ENCODE measurements at regions not wholly inside any gene's neighbourhood (a gene's known extent, or its start where the extent isn't known, plus 50 kb on each side); places are given as distances from the start of the nearest gene placed in this dataset.

GRCh38 chr5:101829255-101829654 is 466.8 kb downstream of the SLCO4C1 start:
- Mint-ChIP-seq H3K27me3 (no peaks in the 10 kb centered on the region), H3K27ac (no peak overlapping the region), H3K4me3 (no peak overlapping the region), H3K4me1 (ENCODE audit: low read depth) (no peaks in the 10 kb centered on the region), H3K9me3 (peaks cover 9% of the 10 kb centered on the region), H3K36me3 (ENCODE audit: low read depth) (no peaks in the 10 kb centered on the region)
- no peak for TF ChIP-seq CTCF (IDR thresholded peaks at IDR 0.05)
- POLR2A ChIA-PET, result no interaction called here
- CTCF ChIA-PET, result no interaction called here
- intact Hi-C loops (cut with micrococcal nuclease), result no loop called here
- DNase-seq, result no peak
- no peak for ATAC-seq

- Mint-ChIP-seq H3K4me1 (ENCODE audit: low read depth) (no peaks in the 10 kb centered on the region), H3K27me3 (no peaks in the 10 kb centered on the region), H3K9me3 (no peaks in the 10 kb centered on the region), H3K27ac (no peak overlapping the region), H3K36me3 (ENCODE audit: low read depth) (no peaks in the 10 kb centered on the region), H3K4me3 (no peak overlapping the region)
- no peak for TF ChIP-seq CTCF (IDR thresholded peaks at IDR 0.05)
- intact Hi-C loops (cut with micrococcal nuclease), result no loop called here
- ChIA-PET CTCF (interaction anchor here (0.9 kb wide), 1 partner anchor 133 kb away, joined by 3 read pairs; no protein-coding TSS in a partner anchor), POLR2A (no interaction called here)
- DNase-seq, result no peak
- ATAC-seq, result no peak
These were observed 484.6 kb downstream of the SLCO4C1 start for GRCh38 chr5:101811466-101811865.

- intact Hi-C loops (cut with micrococcal nuclease), result no loop called here
- no peak overlapping the region for H3K27ac Mint-ChIP-seq
- TF ChIP-seq CTCF (IDR thresholded peaks at IDR 0.05), result no peak
- H3K4me1 Mint-ChIP-seq (ENCODE audit: low read depth), result no peaks in the 10 kb centered on the region
- no peaks in the 10 kb centered on the region for H3K9me3 Mint-ChIP-seq
- no peak overlapping the region for H3K4me3 Mint-ChIP-seq
- no peak for ATAC-seq
- DNase-seq, result no peak
- no peaks in the 10 kb centered on the region for H3K27me3 Mint-ChIP-seq
- H3K36me3 Mint-ChIP-seq (ENCODE audit: low read depth), result no peaks in the 10 kb centered on the region
- CTCF ChIA-PET, result no interaction called here
- POLR2A ChIA-PET, result no interaction called here
These were observed 489.7 kb downstream of the SLCO4C1 start for GRCh38 chr5:101806410-101806809.

GRCh38 chr5:101796427-101796826 is 499.7 kb downstream of the SLCO4C1 start:
- CTCF ChIA-PET, result no interaction called here
- Mint-ChIP-seq H3K4me1 (ENCODE audit: low read depth) (no peaks in the 10 kb centered on the region), H3K27me3 (no peaks in the 10 kb centered on the region), H3K9me3 (no peaks in the 10 kb centered on the region), H3K36me3 (ENCODE audit: low read depth) (no peaks in the 10 kb centered on the region), H3K27ac (no peak overlapping the region), H3K4me3 (no peak overlapping the region)
- intact Hi-C loops (cut with micrococcal nuclease), result no loop called here
- ATAC-seq (no peak), DNase-seq (no peak)
- TF ChIP-seq CTCF (IDR thresholded peaks at IDR 0.05), result no peak
- POLR2A ChIA-PET, result no interaction called here

- ATAC-seq (no peak), DNase-seq (no peak)
- H3K36me3 Mint-ChIP-seq (ENCODE audit: low read depth), result no peaks in the 10 kb centered on the region
- POLR2A ChIA-PET, result no interaction called here
- no peak overlapping the region for H3K27ac Mint-ChIP-seq
- no peaks in the 10 kb centered on the region for H3K9me3 Mint-ChIP-seq
- TF ChIP-seq CTCF (IDR thresholded peaks at IDR 0.05), result no peak
- CTCF ChIA-PET, result no interaction called here
- no peaks in the 10 kb centered on the region for H3K27me3 Mint-ChIP-seq
- H3K4me1 Mint-ChIP-seq (ENCODE audit: low read depth), result no peaks in the 10 kb centered on the region
- H3K4me3 Mint-ChIP-seq, result no peak overlapping the region
- intact Hi-C loops (cut with micrococcal nuclease), result no loop called here
These were observed 507.3 kb downstream of the SLCO4C1 start for GRCh38 chr5:101788797-101789196.
